Left hindlimb (tissue), 1 donor: ENCODE measurements at regions not wholly inside any gene's neighbourhood (a gene's known extent, or its start where the extent isn't known, plus 50 kb on each side); places are given as distances from the start of the nearest gene placed in this dataset.
"Not testable (repeated sequence)": the region's sequence is repeated elsewhere in the genome, so short reads cannot be mapped to it uniquely, and the experiment has no call there.

Source experiments
- DNase-seq: peaks from one replicate; pipeline ENCODE4 v3.0.0-alpha.2; 2018

DNA sequence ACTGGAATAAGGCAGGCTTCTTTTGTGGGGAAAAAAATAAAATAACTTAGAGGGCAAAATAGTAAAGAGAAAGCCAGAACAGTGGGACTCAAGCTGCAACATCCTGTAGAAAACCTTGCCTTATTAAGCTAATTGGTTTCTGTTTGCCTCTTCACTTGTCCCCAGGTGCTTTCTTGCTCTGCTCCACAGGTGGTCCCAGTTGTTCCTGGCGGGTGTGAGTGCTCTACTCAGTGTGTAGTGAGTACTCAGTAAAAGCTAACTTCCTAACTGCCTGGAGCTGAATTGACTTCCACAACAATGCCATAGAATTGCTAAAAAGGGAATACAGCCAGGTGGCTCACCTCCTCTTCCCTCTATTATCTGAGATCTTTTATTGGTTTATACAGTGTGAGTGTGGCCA is 930.2 kb downstream of the C4orf33 start:
- no peak for DNase-seq

DNA sequence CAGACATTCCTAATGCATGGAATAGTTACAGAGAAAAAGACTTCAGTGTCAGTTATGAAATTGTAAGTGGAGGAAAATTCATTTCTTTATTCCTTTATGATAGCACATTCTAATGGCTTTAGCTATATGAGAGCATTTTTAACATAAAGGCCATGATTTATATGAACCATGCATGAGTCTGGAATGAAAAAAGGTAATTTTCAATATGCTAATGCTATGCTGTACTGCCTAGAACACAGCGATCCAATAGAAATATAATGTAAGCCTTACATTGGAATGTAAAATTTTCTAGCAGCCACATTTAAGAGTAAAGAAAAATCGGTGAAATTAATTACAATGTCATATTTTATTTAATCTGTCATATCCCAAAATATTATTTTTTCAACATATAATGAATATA is 932.0 kb downstream of the C4orf33 start:
- no peak for DNase-seq

DNA sequence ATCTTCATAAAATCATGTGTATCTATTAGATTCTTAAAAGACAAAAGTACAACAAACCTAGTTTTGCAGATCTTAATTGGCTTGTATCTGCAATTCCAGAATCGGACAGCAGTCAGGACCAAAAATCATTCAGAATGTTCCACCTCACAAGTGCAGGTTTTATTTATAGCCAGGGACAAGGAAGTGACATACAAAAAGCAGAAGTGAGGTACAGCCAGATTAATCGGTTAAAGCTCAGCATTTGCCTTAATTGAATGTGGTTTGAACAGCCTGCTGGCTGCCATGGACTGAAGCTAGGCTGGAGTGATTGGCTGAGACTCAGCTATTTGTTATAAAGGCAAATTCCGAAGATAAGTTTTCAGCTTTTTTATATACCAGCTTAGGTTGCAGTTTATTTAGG is 932.6 kb downstream of the C4orf33 start:
- DNase-seq, result no peak

DNA sequence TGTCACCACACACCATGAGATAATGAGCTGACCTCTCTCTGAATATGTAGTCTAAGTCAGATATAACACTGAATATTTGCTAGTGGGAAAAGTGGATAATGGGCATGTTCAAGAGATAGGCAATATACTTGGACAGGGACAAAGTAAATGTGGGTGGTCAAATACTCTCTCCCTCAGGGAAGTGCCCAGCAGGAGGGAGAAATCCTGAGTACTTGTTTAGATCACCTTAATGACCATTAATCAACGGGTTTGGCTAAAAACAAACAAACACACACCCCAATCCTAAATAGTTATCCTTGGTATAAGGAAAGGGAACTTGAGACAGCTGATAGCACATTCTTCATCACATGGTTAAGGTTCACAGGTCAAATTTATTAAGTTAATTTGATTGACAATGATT is 933.5 kb downstream of the C4orf33 start:
- no peak for DNase-seq

DNA sequence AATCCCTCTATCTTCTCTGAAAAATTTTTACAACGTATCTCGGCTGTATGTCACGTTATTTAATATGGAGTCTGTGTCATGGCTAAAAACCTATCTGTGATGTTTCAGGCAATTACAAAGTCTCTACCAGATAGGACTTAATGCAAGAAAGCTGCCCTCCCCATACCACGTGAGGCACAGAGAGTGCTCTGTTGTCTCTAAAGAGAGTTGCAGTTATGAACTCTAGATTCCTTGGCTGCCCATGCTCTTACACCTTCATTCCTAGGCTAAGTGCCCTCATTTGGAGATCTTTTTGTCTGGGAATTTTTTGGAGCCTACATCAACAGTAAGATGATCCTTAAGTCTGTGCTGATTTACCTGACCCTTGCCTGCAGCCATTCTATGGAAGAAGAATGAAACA is 935.9 kb downstream of the C4orf33 start:
- no peak for DNase-seq

DNA sequence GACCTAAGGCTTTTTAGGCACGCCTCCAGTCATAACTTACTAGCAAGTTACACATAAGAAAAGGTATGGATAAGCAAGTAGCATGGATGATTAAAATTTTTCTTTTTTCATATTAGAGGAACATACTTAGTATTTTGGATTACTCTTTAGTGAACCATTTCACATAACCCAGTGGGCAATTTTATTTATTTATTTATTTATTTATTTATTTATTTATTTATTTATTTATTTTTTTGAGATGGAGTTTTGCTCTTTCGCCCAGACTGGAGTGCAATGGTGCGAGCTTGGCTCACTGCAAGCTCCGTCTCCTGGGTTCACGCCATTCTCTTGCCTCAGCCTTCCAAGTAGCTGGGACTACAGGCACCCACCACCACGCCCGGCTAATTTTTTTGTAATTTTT is 937.7 kb downstream of the C4orf33 start:
- DNase-seq, result not testable (repeated sequence)

DNA sequence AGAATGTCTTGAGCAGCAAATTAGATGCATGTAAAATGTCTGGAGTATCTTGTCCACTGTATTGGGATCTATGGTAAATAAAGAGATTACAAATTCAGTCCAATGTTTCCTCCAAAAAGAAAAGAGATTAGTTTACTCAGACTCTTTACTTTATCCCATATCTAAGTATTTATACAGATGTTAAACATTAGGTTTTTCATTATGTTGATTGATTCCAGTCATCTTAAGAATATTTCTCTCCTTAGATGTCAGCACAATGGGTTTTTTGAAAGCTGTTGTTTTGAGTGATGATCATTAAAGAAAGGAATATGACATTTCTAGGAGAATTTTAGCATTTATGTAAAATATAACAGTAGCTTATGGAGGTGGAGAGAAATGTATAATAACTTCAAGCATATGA is 938.9 kb downstream of the C4orf33 start:
- DNase-seq, result no peak

DNA sequence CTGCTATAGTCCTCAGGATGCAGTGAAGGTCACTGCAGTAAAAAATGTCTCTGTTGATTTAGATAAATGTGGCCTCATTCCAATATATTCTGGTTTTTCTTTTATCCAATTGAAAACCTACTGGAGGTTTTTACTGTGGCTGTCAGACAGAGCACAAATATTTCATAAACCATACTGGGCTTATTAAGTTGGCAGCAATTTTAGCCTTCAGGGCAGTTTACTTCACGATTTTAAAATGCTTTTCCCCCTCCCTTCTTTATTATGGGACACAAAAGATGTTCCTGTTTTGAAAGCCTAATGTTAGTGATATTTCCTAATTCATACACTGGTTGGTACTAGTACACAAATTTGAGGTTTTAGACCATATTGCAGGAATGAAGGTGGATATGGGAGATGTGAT is 939.4 kb downstream of the C4orf33 start:
- no peak for DNase-seq

DNA sequence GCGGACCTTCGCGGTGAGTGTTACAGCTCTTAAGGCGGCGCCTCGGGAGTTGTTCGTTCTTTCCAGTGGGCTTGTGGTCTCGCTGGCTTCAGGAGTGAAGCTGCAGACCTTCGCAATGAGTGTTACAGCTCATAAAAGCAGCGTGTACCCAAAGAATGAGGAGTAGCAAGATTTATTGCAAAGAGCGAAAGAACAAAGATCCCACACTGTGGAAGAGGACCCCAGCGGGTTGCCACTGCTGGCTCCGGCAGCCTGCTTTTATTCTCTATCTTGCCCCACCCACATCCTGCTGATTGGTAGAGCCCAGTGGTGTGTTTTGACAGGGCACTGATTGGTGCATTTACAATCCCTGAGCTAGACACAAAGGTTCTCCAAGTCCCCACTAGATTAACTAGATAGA is 941.9 kb downstream of the C4orf33 start:
- DNase-seq, result not testable (repeated sequence)

DNA sequence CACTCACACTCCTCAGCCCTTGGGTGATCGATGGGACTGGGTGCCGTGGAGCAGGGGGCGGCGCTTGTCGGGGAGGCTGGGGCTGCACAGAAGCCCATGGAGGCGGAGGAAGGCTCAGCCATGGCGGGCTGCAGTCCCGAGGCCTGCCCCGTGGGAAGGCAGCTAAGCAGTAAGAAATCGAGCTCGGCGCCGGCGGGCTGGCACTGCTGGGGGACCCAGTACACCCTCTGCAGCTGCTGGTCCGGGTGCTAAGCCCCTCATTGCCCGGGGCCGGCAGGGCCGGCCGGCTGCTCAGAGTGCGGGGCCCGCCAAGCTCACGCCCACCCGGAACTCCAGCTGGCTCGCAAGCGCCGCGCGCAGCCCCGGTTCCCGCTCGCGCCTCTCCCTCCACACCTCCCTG is 942.6 kb downstream of the C4orf33 start:
- DNase-seq, result not testable (repeated sequence)

DNA sequence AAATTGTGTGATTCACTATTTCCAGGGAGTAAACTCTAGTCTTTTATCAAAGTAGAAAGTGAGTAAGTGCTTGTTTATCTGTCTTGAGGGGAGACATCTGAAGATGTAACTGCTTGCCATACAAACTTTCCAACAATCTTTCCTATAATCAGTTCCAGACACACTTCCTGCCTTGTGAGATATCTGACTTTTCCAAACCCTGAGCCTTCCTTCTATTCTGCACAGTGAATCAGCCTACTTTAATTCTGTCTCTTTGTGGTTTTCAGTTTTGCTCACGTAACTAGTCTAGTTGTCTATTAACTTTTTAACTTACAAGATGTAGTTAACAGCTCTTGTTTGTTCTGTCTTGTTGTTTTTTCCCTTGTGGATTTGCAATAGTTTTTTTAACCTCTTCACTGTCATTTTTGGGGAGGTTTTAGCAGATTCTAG is 947.8 kb downstream of the C4orf33 start:
- no peak for DNase-seq

DNA sequence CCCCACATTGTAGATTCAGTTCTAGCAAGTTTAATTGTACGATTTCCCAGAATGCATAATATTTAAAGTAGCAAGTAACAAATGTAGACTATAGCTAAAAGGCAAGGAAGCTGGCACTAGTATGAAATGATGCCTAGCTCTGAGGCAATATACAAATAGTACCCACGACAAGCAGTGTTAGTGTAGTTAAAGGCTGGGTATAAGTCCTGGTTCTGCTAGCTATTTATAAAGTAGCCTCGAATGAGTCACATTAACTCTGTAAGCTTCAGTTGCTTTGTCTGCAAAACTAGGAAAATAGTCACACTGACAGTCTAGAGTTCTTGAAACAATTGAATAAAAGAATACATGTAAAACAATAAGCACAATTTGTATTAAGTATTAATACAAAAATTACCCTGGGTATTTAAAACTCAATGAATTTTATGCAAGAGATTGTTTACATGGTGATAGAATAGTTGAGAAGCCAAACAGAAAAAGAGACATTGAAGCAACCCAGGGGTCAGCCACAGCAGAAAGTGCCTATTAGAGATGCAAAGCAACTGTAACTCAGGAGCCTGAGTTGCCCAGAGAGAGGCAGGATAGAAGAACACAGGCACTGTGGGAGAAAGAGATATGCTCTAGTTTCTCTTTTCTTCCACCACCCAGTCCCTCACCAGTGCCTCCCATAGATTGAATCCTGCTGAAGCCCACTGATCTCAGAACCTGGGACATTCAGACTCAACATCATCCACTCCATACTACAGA is 949.0 kb downstream of the C4orf33 start:
- no peak for DNase-seq

DNA sequence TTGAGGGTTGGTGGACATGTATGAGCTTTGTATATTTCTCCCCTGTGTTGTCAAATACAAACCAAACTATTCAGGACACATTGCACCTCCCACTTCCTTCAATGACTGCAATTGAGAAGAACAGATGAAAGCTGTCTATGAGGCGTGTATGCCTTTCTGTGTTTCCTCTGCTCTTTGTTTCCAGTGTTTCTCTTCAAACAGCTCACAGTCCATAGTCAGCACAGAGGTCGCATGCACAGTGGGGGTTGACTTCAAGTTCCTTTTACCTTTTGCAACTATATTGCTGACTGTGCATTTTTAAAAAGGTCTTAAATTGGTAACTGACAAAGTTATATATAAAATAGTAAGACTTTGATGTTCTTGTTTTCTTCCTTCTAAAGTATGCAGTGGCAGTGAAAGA is 957.8 kb downstream of the C4orf33 start:
- DNase-seq, result no peak

DNA sequence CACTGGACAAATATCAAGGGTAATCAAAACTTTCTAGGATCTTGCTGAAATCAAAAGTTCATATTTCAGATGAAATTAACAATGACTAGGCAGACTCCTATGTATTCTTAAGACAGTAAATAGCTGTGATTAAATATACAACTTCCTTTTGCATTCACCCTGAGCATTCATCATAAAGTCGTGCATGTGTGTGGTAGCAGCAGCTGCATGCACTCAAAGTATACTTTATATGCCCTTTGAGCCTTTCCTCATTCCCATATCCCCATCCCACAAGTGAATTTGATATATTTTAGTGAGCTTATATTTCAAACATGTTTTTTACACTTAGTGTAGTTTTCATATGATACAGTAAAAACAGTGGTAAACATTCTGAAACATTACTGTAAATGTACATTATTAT is 959.0 kb downstream of the C4orf33 start:
- no peak for DNase-seq

DNA sequence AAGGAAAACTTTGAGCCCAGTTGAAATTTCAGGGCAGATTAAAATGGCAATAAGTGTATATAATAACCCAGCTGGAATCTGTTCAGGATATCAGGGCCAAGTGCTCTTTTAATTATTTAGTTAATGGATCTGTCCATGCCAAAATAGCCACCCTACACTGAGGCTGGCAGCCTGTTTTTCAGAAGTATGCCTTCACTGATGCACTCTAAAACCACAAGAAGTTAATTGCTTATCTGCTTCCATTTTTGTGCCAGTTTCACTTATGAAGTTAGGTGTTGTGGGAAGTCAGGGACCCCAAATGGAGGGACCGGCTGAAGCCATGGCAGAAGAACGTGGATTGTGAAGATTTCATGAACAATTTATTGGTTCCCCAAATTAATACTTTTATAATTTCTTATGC is 960.3 kb downstream of the C4orf33 start:
- DNase-seq, result no peak

DNA sequence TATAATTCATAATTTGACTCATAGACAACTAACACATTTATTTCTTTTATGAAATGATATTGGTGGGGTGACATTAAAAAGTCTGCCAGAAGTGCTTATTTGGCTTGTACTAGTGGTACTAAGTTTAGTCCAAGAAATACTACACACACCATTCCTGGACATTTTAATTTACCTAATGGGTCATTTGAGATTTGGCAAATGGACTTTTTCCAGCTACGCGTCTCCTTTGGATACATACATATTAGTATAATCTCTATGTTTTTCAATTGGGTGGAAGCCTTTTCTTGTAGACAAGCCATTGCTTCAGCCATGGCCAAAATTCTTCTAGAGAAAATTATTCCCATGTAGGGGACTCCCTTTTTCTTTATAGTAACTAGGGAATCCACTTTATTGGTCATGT is 968.5 kb downstream of the C4orf33 start:
- no peak for DNase-seq

DNA sequence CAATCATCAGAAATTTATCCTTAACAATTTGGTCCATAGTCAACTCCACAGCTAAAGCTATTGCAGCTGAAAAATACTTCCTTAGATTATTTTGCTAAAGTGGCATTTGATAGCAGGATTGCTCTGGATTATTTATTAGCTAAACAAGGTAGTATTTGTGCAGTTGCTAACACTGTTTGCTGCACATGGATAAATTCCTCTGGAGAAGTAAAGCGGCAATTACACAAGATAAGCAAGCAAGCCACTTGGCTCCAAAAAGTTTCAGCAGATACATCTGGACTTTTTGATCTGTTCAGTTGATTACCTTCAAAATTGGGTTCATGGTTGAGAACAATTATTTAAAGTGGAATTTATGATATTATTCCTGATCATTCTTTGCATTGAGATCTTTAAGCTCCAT is 971.5 kb downstream of the C4orf33 start:
- DNase-seq, result no peak

DNA sequence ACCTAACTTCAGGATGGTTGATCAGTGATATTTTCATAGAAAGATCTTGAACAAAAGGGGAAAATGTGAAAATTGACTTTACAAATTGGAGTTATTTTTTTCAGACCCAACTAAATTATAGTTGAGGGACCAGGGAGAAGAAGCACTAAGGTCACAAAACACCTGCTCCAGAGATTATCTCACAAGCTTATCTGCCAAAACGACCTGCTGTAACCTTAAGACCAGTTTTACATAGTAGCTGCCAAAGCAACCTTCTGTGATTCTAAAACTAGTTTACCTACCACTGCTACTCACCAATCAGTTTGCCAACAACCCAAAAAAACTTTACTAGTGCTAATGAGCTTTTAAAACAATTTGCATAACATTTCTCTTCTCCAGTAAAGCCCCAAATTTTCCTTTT is 972.1 kb downstream of the C4orf33 start:
- DNase-seq, result no peak

DNA sequence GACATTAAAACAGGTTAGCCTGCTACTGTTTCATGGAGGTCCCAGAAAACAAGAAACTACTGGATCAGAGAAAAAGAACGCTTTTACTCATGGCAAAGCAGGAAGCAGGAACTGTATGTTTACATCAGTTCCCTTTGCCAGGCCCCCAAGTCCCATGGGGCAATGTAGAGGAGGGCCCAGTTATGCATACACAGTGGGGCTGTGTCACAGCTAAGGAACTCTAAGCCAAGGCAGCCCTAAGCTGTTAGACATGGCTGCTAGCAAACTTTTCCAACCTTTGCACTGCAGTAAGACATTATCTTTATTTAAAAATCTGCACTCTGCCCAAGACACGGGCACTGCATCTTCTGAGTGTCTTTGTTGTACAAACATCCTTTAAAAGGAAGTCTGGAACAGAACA is 975.8 kb downstream of the C4orf33 start:
- DNase-seq, result no peak

DNA sequence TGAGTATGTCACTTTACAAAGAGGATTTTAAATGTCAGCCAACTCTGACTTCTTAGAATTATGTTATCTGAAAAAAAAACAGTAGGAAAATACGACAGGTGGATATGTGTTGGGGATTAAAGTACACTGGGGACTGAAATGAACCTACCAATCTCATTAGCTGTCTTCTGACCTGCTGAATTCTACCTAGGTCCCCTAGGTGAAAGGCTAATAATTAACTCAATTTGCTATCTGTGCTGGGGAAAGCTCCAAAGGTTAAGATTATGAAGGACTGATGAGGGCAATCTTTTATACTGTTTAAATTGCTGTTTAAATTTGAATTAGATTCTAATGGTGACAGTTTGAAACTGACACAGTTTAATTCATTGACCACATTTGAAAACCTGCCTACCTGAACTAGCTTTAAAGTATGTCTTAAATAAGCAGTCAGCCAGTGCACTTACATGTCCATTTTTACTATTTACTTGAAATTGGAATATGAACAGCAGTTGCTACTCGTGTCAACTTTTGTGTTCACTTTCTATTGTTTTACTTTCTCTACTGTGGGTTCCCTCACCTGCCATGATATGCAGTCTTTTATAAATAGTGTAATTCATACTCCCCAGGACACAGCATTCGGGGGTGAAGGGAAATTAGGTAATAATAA is 977.3 kb downstream of the C4orf33 start:
- DNase-seq, result no peak

DNA sequence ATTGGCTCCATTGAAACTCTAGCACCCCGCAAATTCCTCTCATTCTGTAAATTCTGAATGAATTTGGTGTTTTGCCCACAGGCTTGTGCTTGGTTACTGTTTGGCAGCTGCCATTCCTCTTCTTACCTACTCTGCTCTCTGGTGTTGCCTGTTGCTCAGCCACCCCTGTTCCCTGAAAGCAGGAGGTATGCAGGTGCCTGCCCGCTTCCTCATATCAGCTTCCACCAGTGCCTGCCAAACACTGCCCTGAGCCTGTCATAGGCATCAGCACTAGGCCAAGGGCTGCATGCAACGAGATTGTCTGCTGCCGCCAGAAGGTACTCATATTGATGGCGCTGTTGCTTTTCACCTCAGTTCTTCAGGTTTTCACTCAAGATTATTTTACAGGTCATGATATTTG is 978.1 kb downstream of the C4orf33 start:
- DNase-seq, result no peak

DNA sequence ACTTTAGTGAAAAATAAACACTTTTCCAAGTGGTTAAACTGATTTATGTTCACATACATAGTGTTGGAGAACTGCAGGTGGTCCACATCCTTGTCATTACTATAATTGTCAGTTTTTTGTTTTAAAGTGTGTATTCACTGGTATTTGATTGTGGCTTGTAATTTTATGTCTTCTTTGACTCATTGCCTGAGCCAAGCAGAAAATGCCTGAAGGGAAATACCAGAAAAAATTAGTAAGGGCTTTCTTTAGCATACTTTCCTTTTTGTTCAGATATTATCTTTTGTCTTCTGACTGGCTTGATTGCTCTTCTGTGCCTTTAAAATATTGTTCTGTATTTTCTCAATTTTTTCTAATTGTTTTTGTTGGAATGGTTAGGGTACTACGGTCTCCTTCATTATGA is 981.3 kb downstream of the C4orf33 start:
- no peak for DNase-seq

DNA sequence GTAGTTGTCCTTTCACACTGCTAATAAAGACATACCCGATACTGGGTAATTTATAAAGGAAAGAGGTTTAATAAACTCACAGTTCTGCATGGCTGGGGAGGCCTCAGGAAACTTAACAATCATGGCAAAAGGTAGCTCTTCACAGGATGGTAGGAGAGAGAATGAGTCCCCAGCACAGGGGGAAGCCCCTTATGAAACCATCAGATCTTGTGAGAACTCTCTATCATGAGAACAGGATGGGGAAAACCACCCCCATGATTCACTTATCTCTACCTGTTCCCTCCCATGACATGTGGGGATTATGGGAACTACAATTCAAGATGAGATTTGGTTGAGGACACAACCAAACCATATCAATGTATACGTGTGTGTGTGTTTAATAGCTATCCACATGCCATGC is 983.1 kb downstream of the C4orf33 start:
- DNase-seq, result not testable (repeated sequence)

DNA sequence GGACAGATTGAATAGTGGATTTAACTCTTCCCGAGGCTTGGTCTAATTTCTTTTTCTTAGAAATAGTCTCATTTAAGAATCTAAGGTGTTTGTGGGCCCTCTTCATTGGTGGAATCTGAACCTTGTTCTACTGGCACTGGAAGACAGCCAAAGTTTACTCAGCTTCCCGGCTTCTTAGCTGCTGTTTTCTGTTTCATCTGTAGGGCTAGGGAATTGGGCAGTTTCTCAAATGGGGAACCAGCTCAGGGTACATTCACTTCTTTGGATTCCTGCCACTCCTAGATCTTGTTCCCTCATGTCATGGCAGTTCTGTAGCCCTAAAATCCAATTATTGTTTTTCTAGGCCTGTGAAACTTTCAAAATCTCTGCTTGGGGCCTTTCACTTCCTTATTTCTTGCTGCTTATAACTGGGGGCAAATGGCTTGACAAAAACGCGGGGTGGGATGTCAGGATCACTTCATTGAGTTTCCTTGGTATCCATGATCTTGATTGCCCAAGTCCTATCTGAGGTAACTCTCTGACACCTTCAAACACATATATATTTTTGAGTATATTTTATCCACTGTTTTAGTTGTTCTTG is 985.0 kb downstream of the C4orf33 start:
- DNase-seq, result no peak

DNA sequence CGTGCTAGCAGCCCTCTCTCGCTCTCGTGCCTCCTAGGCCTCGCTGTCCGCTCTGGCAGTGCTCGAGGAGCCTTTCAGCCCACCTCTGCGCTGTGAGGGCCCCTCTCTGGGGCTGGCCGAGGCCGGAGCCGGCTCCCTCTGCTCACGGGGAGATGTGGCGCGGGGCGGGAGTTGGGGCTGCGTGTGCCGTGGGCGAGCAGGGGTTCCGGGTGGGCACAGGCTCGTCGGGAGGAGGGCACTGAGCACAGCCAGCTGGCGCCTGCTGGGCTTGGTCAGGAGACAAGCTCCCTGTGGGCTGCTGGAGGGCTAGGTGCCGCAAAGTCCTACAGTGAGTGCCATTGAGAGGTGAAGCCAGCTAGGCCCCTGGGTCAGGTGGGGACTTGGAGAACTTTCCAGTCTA is 994.5 kb downstream of the C4orf33 start:
- no peak for DNase-seq
